ENCODE measurements at regions not wholly inside any gene's neighbourhood (a gene's known extent, or its start where the extent isn't known, plus 50 kb on each side); places are given as distances from the start of the nearest gene placed in this dataset.

GRCh38 chr12:58154359-58154758 is 213.0 kb downstream of the ATP23 start:
- Mint-ChIP-seq H3K9me3 (peaks cover 0 to 8% (median 3%) of the 10 kb centered on the region in 7 donors), H3K27me3 (ENCODE audit: low read depth in 3 of 3) (peaks cover 0 to 1% (median 0%) of the 10 kb centered on the region in 3 donors), H3K27ac (no peak overlapping the region), H3K4me3 (no peak overlapping the region), H3K4me1 (no peaks in the 10 kb centered on the region), H3K36me3 (no peaks in the 10 kb centered on the region)
- Histone ChIP-seq H2AFZ (ENCODE audit: insufficient read depth, low read depth, low read length, poor library complexity, severe bottlenecking) (no peak overlapping the region), H3K9me3 (replicated peaks in 1 of 2; ENCODE audit: control insufficient read depth in 1 of 2, insufficient read depth in 1 of 2, low read length in 2 of 2) (no peaks in the 10 kb centered on the region), H4K20me1 (ENCODE audit: insufficient read depth, low read length) (no peaks in the 10 kb centered on the region), H3K27ac (ENCODE audit: low read depth in 1 of 2, low read length in 2 of 2) (no peak overlapping the region), H3K27me3 (ENCODE audit: control insufficient read depth in 2 of 2, insufficient read depth in 2 of 2, low read length in 2 of 2) (no peaks in the 10 kb centered on the region), H3K79me2 (ENCODE audit: insufficient read depth, low read length) (no peaks in the 10 kb centered on the region), H3K4me2 (replicated peaks; ENCODE audit: extremely low read depth, low read length, poor library complexity, severe bottlenecking) (no peak overlapping the region), H3K9ac (ENCODE audit: insufficient read depth, low read length, poor library complexity, severe bottlenecking) (no peak overlapping the region), H3K36me3 (replicated peaks in 1 of 2; ENCODE audit: control insufficient read depth in 1 of 2, insufficient read depth in 2 of 2, low read length in 2 of 2) (no peaks in the 10 kb centered on the region), H3K4me3 (replicated peaks in 1 of 3; ENCODE audit: low read depth in 2 of 3, low read length in 3 of 3) (no peak overlapping the region), H3K4me1 (ENCODE audit: control insufficient read depth in 1 of 2, insufficient read depth in 2 of 2, low read length in 2 of 2) (no peaks in the 10 kb centered on the region)
- intact Hi-C loops (cut with micrococcal nuclease), result no loop called here
- DNase-seq, result no peak
- no peak for TF ChIP-seq CTCF (IDR thresholded peaks at IDR 0.05)
- 100% methylated on average over 1 of the region's 1 CpG for WGBS (ENCODE audit: insufficient coverage)

GRCh38 chr12:58156697-58157096 is 215.3 kb downstream of the ATP23 start:
- no peaks in the 10 kb centered on the region for H3K36me3 ChIP-seq (replicated peaks in 1 of 2; ENCODE audit: control insufficient read depth in 1 of 2, insufficient read depth in 2 of 2, low read length in 2 of 2)
- no peak for TF ChIP-seq CTCF (IDR thresholded peaks at IDR 0.05)
- H3K4me3 ChIP-seq (replicated peaks in 1 of 3; ENCODE audit: low read depth in 2 of 3, low read length in 3 of 3), result no peak overlapping the region
- no peaks in the 10 kb centered on the region for H3K79me2 ChIP-seq (ENCODE audit: insufficient read depth, low read length)
- no peak overlapping the region for H3K9ac ChIP-seq (ENCODE audit: insufficient read depth, low read length, poor library complexity, severe bottlenecking)
- no peaks in the 10 kb centered on the region for H3K9me3 ChIP-seq (replicated peaks in 1 of 2; ENCODE audit: control insufficient read depth in 1 of 2, insufficient read depth in 1 of 2, low read length in 2 of 2)
- Mint-ChIP-seq H3K9me3 (peaks cover 0 to 10% (median 3%) of the 10 kb centered on the region in 7 donors), H3K4me3 (no peak overlapping the region), H3K27me3 (ENCODE audit: low read depth in 3 of 3) (peaks cover 0 to 1% (median 0%) of the 10 kb centered on the region in 3 donors), H3K4me1 (no peaks in the 10 kb centered on the region), H3K27ac (no peak overlapping the region), H3K36me3 (no peaks in the 10 kb centered on the region)
- H2AFZ ChIP-seq (ENCODE audit: insufficient read depth, low read depth, low read length, poor library complexity, severe bottlenecking), result no peak overlapping the region
- DNase-seq, result no peak
- no CpG with 5 or more reads among the region's 2 CpGs for WGBS (ENCODE audit: insufficient coverage)
- no peaks in the 10 kb centered on the region for H4K20me1 ChIP-seq (ENCODE audit: insufficient read depth, low read length)
- intact Hi-C loops (cut with micrococcal nuclease), result no loop called here
- no peak overlapping the region for H3K27ac ChIP-seq (ENCODE audit: low read depth in 1 of 2, low read length in 2 of 2)
- no peaks in the 10 kb centered on the region for H3K4me1 ChIP-seq (ENCODE audit: control insufficient read depth in 1 of 2, insufficient read depth in 2 of 2, low read length in 2 of 2)
- H3K4me2 ChIP-seq (replicated peaks; ENCODE audit: extremely low read depth, low read length, poor library complexity, severe bottlenecking), result no peak overlapping the region
- no peaks in the 10 kb centered on the region for H3K27me3 ChIP-seq (ENCODE audit: control insufficient read depth in 2 of 2, insufficient read depth in 2 of 2, low read length in 2 of 2)

All from CD14-positive monocyte (primary cell).